Gastrocnemius medialis (tissue), 4 donors: ENCODE measurements at regions not wholly inside any gene's neighbourhood (a gene's known extent, or its start where the extent isn't known, plus 50 kb on each side); places are given as distances from the start of the nearest gene placed in this dataset.

Experiments
- CTCF ChIP-seq, 5 experiments: fragments of 450-650 bp in 3 of 5; fragments of 200-600 bp in 2 of 5; sonication (generic) in 2 of 5; IDR thresholded peaks in 4 of 5; conservative IDR thresholded peaks in 1 of 5; 1 replicate in 4 of 5; 2 replicates in 1 of 5; pipeline ENCODE4 v1.5.1; 2016 to 2019; ENCODE audit warnings: antibody characterized with exemption in 5 of 5, mild to moderate bottlenecking in 3 of 5, moderate library complexity in 3 of 5
- POLR2A ChIP-seq, 2 donors: fragments of 450-650 bp; IDR thresholded peaks; one replicate each; pipeline ENCODE4 v1.6.1; 2017; ENCODE audit warnings: antibody characterized with exemption in 2 of 2, mild to moderate bottlenecking in 2 of 2, moderate library complexity in 2 of 2

- TF ChIP-seq CTCF (IDR thresholded peaks at IDR 0.05 in 4 of 5, conservative IDR thresholded peaks at IDR 0.05 in 1 of 5) (no peak), POLR2A (IDR thresholded peaks at IDR 0.05) (no peak)
Observed at GRCh38 chr21:34019402-34019801, 54.0 kb upstream of the MRPS6 start.
